PFSK-1 (cell line): ENCODE measurements at regions not wholly inside any gene's neighbourhood (a gene's known extent, or its start where the extent isn't known, plus 50 kb on each side); places are given as distances from the start of the nearest gene placed in this dataset.

Experiments used
- FOXP2 ChIP-seq: optimal IDR thresholded peaks from 2 replicates; pipeline ENCODE3; 2011; ENCODE audit warnings: borderline replicate concordance, control low read depth, inconsistent platforms; ENCODE audit not compliant: insufficient read depth; ENCODE audit errors: extremely low read length, extremely low read depth
- POLR2AphosphoS5 ChIP-seq: IDR thresholded peaks from 2 replicates; pipeline ENCODE4 v1.6.1; 2012; ENCODE audit warnings: low read depth, mild to moderate bottlenecking, control low read depth, low read length, moderate library complexity
- SIN3A ChIP-seq: IDR thresholded peaks from 2 replicates; pipeline ENCODE4 v1.6.1; 2012; ENCODE audit warnings: mild to moderate bottlenecking, low read length, moderate library complexity, borderline replicate concordance; ENCODE audit not compliant: insufficient read depth

DNA sequence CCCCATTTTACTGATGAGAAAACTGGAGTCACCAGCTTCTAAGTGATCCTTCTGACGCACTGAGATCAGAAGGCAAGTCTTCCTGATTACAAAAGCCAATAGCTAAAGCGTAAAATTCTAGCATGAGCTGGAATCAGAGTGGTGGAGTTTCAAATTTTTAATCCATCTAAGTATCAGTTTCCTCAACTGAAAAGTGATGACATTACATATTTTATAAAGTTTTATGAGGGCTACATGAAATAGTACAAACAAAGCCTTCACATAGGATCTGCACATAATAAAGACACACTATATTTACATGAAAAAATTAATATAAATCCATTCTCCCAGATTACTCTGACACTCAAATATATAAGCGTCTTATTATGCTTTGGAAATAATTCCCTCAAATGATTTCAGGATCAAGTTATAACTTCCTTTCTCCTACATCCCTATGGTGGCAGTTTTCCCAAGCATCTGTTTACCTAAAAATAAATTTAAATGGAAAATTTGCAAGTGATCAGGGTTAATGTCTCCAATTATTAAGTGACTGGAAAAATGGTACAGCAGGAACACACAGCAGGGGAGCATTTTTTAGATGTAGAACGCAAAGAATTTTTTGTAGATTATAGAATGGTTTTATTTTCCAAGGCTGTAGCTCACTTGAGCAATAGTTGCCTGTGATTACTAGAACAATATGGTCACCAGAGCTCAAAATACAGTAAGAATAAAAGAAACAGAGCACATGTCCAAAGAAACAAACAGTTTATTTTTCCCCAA is 490.4 kb upstream of the C1orf87 start:
- no peak for TF ChIP-seq FOXP2
- no peak for TF ChIP-seq POLR2AphosphoS5
- no peak for TF ChIP-seq SIN3A
